ENCODE measurements at regions not wholly inside any gene's neighbourhood (a gene's known extent, or its start where the extent isn't known, plus 50 kb on each side); places are given as distances from the start of the nearest gene placed in this dataset.

DNA sequence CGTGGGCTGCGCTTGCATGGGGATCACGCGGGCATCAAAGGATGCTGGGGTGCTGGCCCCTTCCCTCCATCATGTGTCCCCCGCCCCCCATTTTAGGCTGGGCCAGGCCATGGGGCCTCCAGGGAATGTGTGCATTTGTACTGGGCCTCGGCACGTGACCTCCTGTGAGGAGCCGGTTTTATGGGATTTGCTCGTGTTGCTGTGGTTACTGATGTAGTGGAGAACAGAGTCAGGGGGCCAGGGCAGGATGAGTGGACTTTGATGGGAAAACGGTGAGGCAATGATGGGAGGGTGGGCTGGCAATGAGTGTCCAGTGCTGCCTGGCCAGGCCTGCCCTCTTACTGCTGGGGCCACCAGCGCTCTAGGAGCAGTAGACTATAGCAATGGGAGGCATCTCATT is 257.7 kb downstream of the LOXHD1 start:
- no peak for DNase-seq (ENCODE audit: low spot score)
- H3K36me3 ChIP-seq = no peaks in the 10 kb centered on the region
- no peak overlapping the region for H3K4me2 ChIP-seq
- no peak overlapping the region for H3K9ac ChIP-seq
- no peaks in the 10 kb centered on the region for H3K27me3 ChIP-seq
- H3K4me3 ChIP-seq = no peak overlapping the region
- Mint-ChIP-seq H3K27ac (peak overlapping the region; percentile 75), H3K4me1 (peaks cover 40% of the 10 kb centered on the region), H3K36me3 (peaks cover 7% of the 10 kb centered on the region), H3K4me3 (no peak overlapping the region), H3K27me3 (ENCODE audit: insufficient read depth, low read depth) (peaks cover 6% of the 10 kb centered on the region), H3K9me3 (no peaks in the 10 kb centered on the region)
- no peak overlapping the region for H2AFZ ChIP-seq (replicated peaks)
- no peaks in the 10 kb centered on the region for H3K9me3 ChIP-seq (ENCODE audit: low read depth)
- no peak for TF ChIP-seq EZH2 (IDR thresholded peaks at IDR 0.05)
- no peak for TF ChIP-seq EZH2phosphoT487 (IDR thresholded peaks at IDR 0.05)
- TF ChIP-seq, protein P1, sequence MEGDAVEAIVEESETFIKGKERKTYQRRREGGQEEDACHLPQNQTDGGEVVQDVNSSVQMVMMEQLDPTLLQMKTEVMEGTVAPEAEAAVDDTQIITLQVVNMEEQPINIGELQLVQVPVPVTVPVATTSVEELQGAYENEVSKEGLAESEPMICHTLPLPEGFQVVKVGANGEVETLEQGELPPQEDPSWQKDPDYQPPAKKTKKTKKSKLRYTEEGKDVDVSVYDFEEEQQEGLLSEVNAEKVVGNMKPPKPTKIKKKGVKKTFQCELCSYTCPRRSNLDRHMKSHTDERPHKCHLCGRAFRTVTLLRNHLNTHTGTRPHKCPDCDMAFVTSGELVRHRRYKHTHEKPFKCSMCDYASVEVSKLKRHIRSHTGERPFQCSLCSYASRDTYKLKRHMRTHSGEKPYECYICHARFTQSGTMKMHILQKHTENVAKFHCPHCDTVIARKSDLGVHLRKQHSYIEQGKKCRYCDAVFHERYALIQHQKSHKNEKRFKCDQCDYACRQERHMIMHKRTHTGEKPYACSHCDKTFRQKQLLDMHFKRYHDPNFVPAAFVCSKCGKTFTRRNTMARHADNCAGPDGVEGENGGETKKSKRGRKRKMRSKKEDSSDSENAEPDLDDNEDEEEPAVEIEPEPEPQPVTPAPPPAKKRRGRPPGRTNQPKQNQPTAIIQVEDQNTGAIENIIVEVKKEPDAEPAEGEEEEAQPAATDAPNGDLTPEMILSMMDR (IDR thresholded peaks at IDR 0.05) = no peak
- no peaks in the 10 kb centered on the region for H3F3A ChIP-seq (ENCODE audit: low read depth)
- peaks cover 49% of the 10 kb centered on the region for H4K20me1 ChIP-seq (ENCODE audit: low read depth)
- H3K4me1 ChIP-seq = no peaks in the 10 kb centered on the region
- no peak overlapping the region for H3K27ac ChIP-seq
- H3K79me2 ChIP-seq (ENCODE audit: low read depth) = no peaks in the 10 kb centered on the region

DNA sequence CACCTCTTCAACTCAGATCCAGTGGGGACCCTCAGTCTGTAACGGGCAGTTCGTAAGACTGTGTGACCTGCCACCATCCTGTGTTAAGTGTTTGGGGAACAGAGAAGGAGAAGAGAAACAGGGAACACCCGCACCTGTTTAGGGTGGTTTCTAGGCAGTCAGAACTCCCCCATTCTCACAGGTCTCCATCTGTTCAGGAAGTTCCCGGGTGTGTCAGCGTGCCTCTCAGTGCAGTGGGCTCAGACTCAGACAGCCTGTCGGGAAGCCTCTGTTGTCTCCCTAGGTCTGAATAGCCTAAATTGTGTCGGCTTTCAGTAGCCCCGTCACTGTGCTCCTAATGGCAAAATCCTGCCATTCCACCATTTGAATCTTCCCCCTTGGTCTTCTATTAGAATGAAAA is 256.6 kb downstream of the LOXHD1 start:
- no peaks in the 10 kb centered on the region for H3K4me1 ChIP-seq
- no peak for DNase-seq (ENCODE audit: low spot score)
- H4K20me1 ChIP-seq (ENCODE audit: low read depth) = peaks cover 47% of the 10 kb centered on the region
- H3F3A ChIP-seq (ENCODE audit: low read depth) = no peaks in the 10 kb centered on the region
- no peaks in the 10 kb centered on the region for H3K9me3 ChIP-seq (ENCODE audit: low read depth)
- Mint-ChIP-seq H3K9me3 (no peaks in the 10 kb centered on the region), H3K27ac (no peak overlapping the region), H3K4me1 (peaks cover 38% of the 10 kb centered on the region), H3K27me3 (ENCODE audit: insufficient read depth, low read depth) (peaks cover 7% of the 10 kb centered on the region), H3K4me3 (peak overlapping the region; percentile 33), H3K36me3 (peaks cover 4% of the 10 kb centered on the region)
- H3K36me3 ChIP-seq = no peaks in the 10 kb centered on the region
- no peak overlapping the region for H3K4me3 ChIP-seq
- H3K27ac ChIP-seq = no peak overlapping the region
- H3K79me2 ChIP-seq (ENCODE audit: low read depth) = no peaks in the 10 kb centered on the region
- H3K27me3 ChIP-seq = no peaks in the 10 kb centered on the region
- H2AFZ ChIP-seq (replicated peaks) = no peak overlapping the region
- no peak overlapping the region for H3K9ac ChIP-seq
- H3K4me2 ChIP-seq = no peak overlapping the region
- TF ChIP-seq EZH2 (IDR thresholded peaks at IDR 0.05) (no peak), EZH2phosphoT487 (IDR thresholded peaks at IDR 0.05) (no peak)
- TF ChIP-seq, protein P1 (IDR thresholded peaks at IDR 0.05) = no peak

DNA sequence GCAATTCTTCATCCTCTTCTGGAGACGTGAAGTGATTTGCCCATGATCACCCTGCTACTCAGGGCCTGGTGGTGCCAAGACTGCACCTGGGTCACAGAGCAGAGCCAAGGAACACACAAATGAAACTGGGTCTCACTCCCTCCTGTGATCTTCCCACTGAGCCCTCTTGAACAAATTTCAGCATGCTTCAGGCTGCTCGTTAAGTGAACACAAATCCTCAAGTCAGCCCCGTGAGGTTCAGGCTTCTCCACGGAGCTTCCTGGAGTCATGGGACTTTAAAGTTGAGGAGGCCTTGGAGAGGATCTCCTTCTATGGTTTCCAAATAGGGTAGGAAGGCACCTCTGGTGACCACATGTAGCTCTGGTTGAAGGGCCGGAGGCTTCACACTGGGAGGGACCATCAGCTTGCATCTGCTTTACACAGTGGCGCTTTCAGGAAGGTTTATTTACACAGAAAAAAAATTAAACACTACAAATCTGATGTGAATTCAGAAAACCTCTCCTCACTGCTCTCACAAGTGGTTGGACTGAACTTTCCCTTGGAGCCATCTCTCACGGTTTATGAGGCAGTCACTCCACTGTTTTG is 255.4 kb downstream of the LOXHD1 start:
- H2AFZ ChIP-seq (replicated peaks) = no peak overlapping the region
- H3K4me3 ChIP-seq = no peak overlapping the region
- no peaks in the 10 kb centered on the region for H3K79me2 ChIP-seq (ENCODE audit: low read depth)
- no peak overlapping the region for H3K9ac ChIP-seq
- DNase-seq (ENCODE audit: low spot score) = no peak
- H4K20me1 ChIP-seq (ENCODE audit: low read depth) = peaks cover 53% of the 10 kb centered on the region
- H3K9me3 Mint-ChIP-seq = no peaks in the 10 kb centered on the region
- no peaks in the 10 kb centered on the region for H3K36me3 ChIP-seq
- no peak for TF ChIP-seq EZH2 (IDR thresholded peaks at IDR 0.05)
- TF ChIP-seq EZH2phosphoT487 (IDR thresholded peaks at IDR 0.05) = no peak
- TF ChIP-seq, protein P1 (IDR thresholded peaks at IDR 0.05) = no peak
- H3K9me3 ChIP-seq (ENCODE audit: low read depth) = no peaks in the 10 kb centered on the region
- H3K4me3 Mint-ChIP-seq = no peak overlapping the region
- peaks cover 37% of the 10 kb centered on the region for H3K4me1 Mint-ChIP-seq
- H3K27me3 Mint-ChIP-seq (ENCODE audit: insufficient read depth, low read depth) = peaks cover 6% of the 10 kb centered on the region
- no peaks in the 10 kb centered on the region for H3K27me3 ChIP-seq
- no peaks in the 10 kb centered on the region for H3K4me1 ChIP-seq
- H3F3A ChIP-seq (ENCODE audit: low read depth) = no peaks in the 10 kb centered on the region
- H3K27ac Mint-ChIP-seq = no peak overlapping the region
- H3K36me3 Mint-ChIP-seq = peaks cover 3% of the 10 kb centered on the region
- H3K4me2 ChIP-seq = no peak overlapping the region
- no peak overlapping the region for H3K27ac ChIP-seq
